DND-41 (cell line): ENCODE measurements at regions not wholly inside any gene's neighbourhood (a gene's known extent, or its start where the extent isn't known, plus 50 kb on each side); places are given as distances from the start of the nearest gene placed in this dataset.

ENCODE experiments used
- ATAC-seq: fragments of 200-7000 bp; cut with Tn5 transposase; 3 replicates; pipeline ENCODE4 v1.9.1; 2021; ENCODE audit warnings: low read depth; ENCODE audit not compliant: insufficient read depth
- DNase-seq: peaks from one replicate; pipeline ENCODE4 v3.0.0-alpha.2; 2020
- H2AFZ ChIP-seq: 2 replicates; pipeline ENCODE4 v1.6.0; 2012; ENCODE audit warnings: low read depth, low read length
- H3K27ac ChIP-seq: 2 replicates; pipeline ENCODE4 v1.5.1; 2012; ENCODE audit warnings: low read length, inconsistent platforms
- H3K27me3 ChIP-seq: fragments of 200-600 bp; sonication (generic); 2 replicates; pipeline ENCODE4 v1.6.0; 2012; ENCODE audit warnings: low read length, mild to moderate bottlenecking, inconsistent platforms; ENCODE audit not compliant: insufficient read depth, poor library complexity
- H3K36me3 ChIP-seq: 2 replicates; pipeline ENCODE4 v1.5.1; 2012; ENCODE audit warnings: low read length, inconsistent platforms; ENCODE audit not compliant: insufficient read depth
- H3K4me1 ChIP-seq: 2 replicates; pipeline ENCODE4 v1.5.1; 2012; ENCODE audit warnings: mild to moderate bottlenecking, low read length; ENCODE audit not compliant: insufficient read depth
- H3K4me2 ChIP-seq: 2 replicates; pipeline ENCODE4 v1.6.0; 2012; ENCODE audit warnings: mild to moderate bottlenecking, moderate library complexity, low read length, inconsistent platforms; ENCODE audit not compliant: insufficient read depth
- H3K4me3 ChIP-seq, 2 experiments: fragments of 200-600 bp in 1 of 2; shearing (Covaris generic) in 1 of 2; 2 replicates each; pipeline ENCODE4 v1.5.1; 2012 to 2016; ENCODE audit warnings: inconsistent platforms in 2 of 2, low read length in 2 of 2, mild to moderate bottlenecking in 2 of 2, low read depth in 1 of 2, moderate library complexity in 1 of 2
- H3K79me2 ChIP-seq: 2 replicates; pipeline ENCODE4 v1.6.0; 2012; ENCODE audit warnings: low read length, inconsistent platforms; ENCODE audit not compliant: insufficient read depth
- H3K9ac ChIP-seq: 2 replicates; pipeline ENCODE4 v1.6.0; 2012; ENCODE audit warnings: low read depth, mild to moderate bottlenecking, inconsistent platforms, low read length, moderate library complexity
- H3K9me3 ChIP-seq: 2 replicates; pipeline ENCODE4 v1.5.1; 2012; ENCODE audit warnings: low read length, moderate library complexity, mild to moderate bottlenecking, inconsistent platforms; ENCODE audit not compliant: insufficient read depth, severe bottlenecking
- H4K20me1 ChIP-seq: 2 replicates; pipeline ENCODE4 v1.6.0; 2012; ENCODE audit warnings: low read length; ENCODE audit not compliant: insufficient read depth
- CTCF ChIP-seq: IDR thresholded peaks from 2 replicates; pipeline ENCODE4 v1.5.1; 2012; ENCODE audit warnings: borderline replicate concordance, low read length, moderate library complexity, mild to moderate bottlenecking; ENCODE audit not compliant: poor library complexity, severe bottlenecking; ENCODE audit errors: extremely low read depth
- EZH2 ChIP-seq: IDR thresholded peaks from 3 replicates; pipeline ENCODE4 v1.6.1; 2012; ENCODE audit warnings: borderline replicate concordance, low read depth, mild to moderate bottlenecking, moderate library complexity, low read length, inconsistent platforms; ENCODE audit not compliant: severe bottlenecking

GRCh38 chr2:145041706-145042105 is 521.8 kb upstream of the ZEB2 start:
- no peak overlapping the region for H3K4me3 ChIP-seq
- no peaks in the 10 kb centered on the region for H4K20me1 ChIP-seq
- no peaks in the 10 kb centered on the region for H3K27me3 ChIP-seq
- H3K36me3 ChIP-seq: no peaks in the 10 kb centered on the region
- TF ChIP-seq CTCF (no peak), EZH2 (no peak)
- no peak overlapping the region for H2AFZ ChIP-seq
- DNase-seq (no peak), ATAC-seq (no peak)
- no peak overlapping the region for H3K4me2 ChIP-seq
- H3K9me3 ChIP-seq: no peaks in the 10 kb centered on the region
- H3K9ac ChIP-seq: no peak overlapping the region
- H3K27ac ChIP-seq: no peak overlapping the region
- H3K79me2 ChIP-seq: no peaks in the 10 kb centered on the region
- no peaks in the 10 kb centered on the region for H3K4me1 ChIP-seq

GRCh38 chr2:145040433-145040832 is 520.5 kb upstream of the ZEB2 start:
- no peak for DNase-seq
- no peaks in the 10 kb centered on the region for H3K27me3 ChIP-seq
- H3K9ac ChIP-seq: no peak overlapping the region

GRCh38 chr2:145038041-145038525 is 518.2 kb upstream of the ZEB2 start:
- TF ChIP-seq EZH2 (no peak), CTCF (no peak)
- DNase-seq (no peak), ATAC-seq (no peak)
- Histone ChIP-seq H2AFZ (peak overlapping the region; percentile 55), H3K4me2 (no peak overlapping the region), H3K27me3 (no peaks in the 10 kb centered on the region), H3K4me1 (no peaks in the 10 kb centered on the region), H4K20me1 (no peaks in the 10 kb centered on the region), H3K4me3 (no peak overlapping the region), H3K27ac (no peak overlapping the region), H3K79me2 (no peaks in the 10 kb centered on the region), H3K9me3 (no peaks in the 10 kb centered on the region), H3K36me3 (no peaks in the 10 kb centered on the region), H3K9ac (no peak overlapping the region)

More at GRCh38 chr2:145040433-145040832, 520.5 kb upstream of the ZEB2 start:
- TF ChIP-seq CTCF: no peak
- TF ChIP-seq EZH2: no peak
- H4K20me1 ChIP-seq: no peaks in the 10 kb centered on the region
- no peaks in the 10 kb centered on the region for H3K36me3 ChIP-seq
- no peaks in the 10 kb centered on the region for H3K9me3 ChIP-seq
- H3K4me1 ChIP-seq: no peaks in the 10 kb centered on the region
- H3K4me2 ChIP-seq: no peak overlapping the region
- ATAC-seq: no peak
- no peaks in the 10 kb centered on the region for H3K79me2 ChIP-seq
- H2AFZ ChIP-seq: no peak overlapping the region
- H3K27ac ChIP-seq: no peak overlapping the region
- no peak overlapping the region for H3K4me3 ChIP-seq
